Mesothelial cell of epicardium (in vitro differentiated cells): ENCODE measurements at regions not wholly inside any gene's neighbourhood (a gene's known extent, or its start where the extent isn't known, plus 50 kb on each side); places are given as distances from the start of the nearest gene placed in this dataset.
"Not testable (repeated sequence)": the region's sequence is repeated elsewhere in the genome, so short reads cannot be mapped to it uniquely, and the experiment has no call there.

Source experiments
- DNase-seq, 2 experiments: peaks; one replicate each; pipeline ENCODE4 v3.0.0; 2021; ENCODE audit warnings: low spot score in 2 of 2; ENCODE audit not compliant: unreplicated experiment in 2 of 2
- H3K27ac Mint-ChIP-seq: 2 replicates; pipeline ENCODE4 v1.8.0; 2021; ENCODE audit warnings: mixed read lengths
- H3K27me3 Mint-ChIP-seq: 2 replicates; pipeline ENCODE4 v1.8.0; 2021; ENCODE audit warnings: low read depth, mixed read lengths
- H3K36me3 Mint-ChIP-seq: 2 replicates; pipeline ENCODE4 v1.8.0; 2021; ENCODE audit warnings: mixed read lengths
- H3K4me1 Mint-ChIP-seq: 2 replicates; pipeline ENCODE4 v1.8.0; 2021; ENCODE audit warnings: mixed read lengths
- H3K4me3 Mint-ChIP-seq: 2 replicates; pipeline ENCODE4 v1.8.0; 2021; ENCODE audit warnings: mild to moderate bottlenecking, moderate library complexity, mixed read lengths
- H3K9me3 Mint-ChIP-seq: 2 replicates; pipeline ENCODE4 v1.8.0; 2021; ENCODE audit warnings: mixed read lengths
- TF ChIP-seq, protein P1 (sequence below): fragments of 200-600 bp; sonication (generic); IDR thresholded peaks from one replicate; pipeline ENCODE4 v1.5.0; 2021; ENCODE audit warnings: antibody characterized with exemption; ENCODE audit not compliant: unreplicated experiment

- no peak overlapping the region for H3K4me3 Mint-ChIP-seq
- H3K36me3 Mint-ChIP-seq = no peaks in the 10 kb centered on the region
- no peaks in the 10 kb centered on the region for H3K27me3 Mint-ChIP-seq
- H3K27ac Mint-ChIP-seq = no peak overlapping the region
- TF ChIP-seq, protein P1, sequence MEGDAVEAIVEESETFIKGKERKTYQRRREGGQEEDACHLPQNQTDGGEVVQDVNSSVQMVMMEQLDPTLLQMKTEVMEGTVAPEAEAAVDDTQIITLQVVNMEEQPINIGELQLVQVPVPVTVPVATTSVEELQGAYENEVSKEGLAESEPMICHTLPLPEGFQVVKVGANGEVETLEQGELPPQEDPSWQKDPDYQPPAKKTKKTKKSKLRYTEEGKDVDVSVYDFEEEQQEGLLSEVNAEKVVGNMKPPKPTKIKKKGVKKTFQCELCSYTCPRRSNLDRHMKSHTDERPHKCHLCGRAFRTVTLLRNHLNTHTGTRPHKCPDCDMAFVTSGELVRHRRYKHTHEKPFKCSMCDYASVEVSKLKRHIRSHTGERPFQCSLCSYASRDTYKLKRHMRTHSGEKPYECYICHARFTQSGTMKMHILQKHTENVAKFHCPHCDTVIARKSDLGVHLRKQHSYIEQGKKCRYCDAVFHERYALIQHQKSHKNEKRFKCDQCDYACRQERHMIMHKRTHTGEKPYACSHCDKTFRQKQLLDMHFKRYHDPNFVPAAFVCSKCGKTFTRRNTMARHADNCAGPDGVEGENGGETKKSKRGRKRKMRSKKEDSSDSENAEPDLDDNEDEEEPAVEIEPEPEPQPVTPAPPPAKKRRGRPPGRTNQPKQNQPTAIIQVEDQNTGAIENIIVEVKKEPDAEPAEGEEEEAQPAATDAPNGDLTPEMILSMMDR = no peak
- peaks cover 17% of the 10 kb centered on the region for H3K9me3 Mint-ChIP-seq
- no peak for DNase-seq
- no peaks in the 10 kb centered on the region for H3K4me1 Mint-ChIP-seq
Observed at GRCh38 chr1:79912813-79913212, 906.3 kb upstream of the ADGRL4 start.

GRCh38 chr1:79903321-79903720 is 896.8 kb upstream of the ADGRL4 start:
- TF ChIP-seq, protein P1 = no peak
- no peaks in the 10 kb centered on the region for H3K4me1 Mint-ChIP-seq
- peaks cover 29% of the 10 kb centered on the region for H3K9me3 Mint-ChIP-seq
- H3K27me3 Mint-ChIP-seq = no peaks in the 10 kb centered on the region
- no peaks in the 10 kb centered on the region for H3K36me3 Mint-ChIP-seq
- no peak overlapping the region for H3K27ac Mint-ChIP-seq
- DNase-seq = no peak
- no peak overlapping the region for H3K4me3 Mint-ChIP-seq

DNA sequence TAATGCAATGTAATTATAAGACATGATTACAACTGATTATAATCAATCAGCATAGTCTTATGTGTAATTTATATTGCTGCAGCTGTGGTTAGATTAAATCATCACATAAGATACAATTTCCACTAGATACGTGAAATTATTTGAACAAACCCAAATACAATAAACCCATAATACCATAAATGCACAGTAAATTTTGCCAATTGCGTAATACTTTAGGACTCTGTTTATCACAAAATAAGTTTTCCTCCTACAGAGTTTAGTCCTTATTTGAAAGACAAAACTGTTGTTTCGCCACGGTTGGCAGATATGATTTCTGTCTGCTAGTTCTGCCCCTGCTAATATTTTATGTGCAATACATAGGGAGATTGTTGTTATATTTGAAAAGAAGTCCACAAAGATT is 895.9 kb upstream of the ADGRL4 start:
- DNase-seq = no peak
- no peak overlapping the region for H3K4me3 Mint-ChIP-seq
- no peaks in the 10 kb centered on the region for H3K27me3 Mint-ChIP-seq
- TF ChIP-seq, protein P1 = no peak
- no peaks in the 10 kb centered on the region for H3K4me1 Mint-ChIP-seq
- H3K9me3 Mint-ChIP-seq = peaks cover 29% of the 10 kb centered on the region
- no peak overlapping the region for H3K27ac Mint-ChIP-seq
- H3K36me3 Mint-ChIP-seq = no peaks in the 10 kb centered on the region

- Mint-ChIP-seq H3K4me1 (no peaks in the 10 kb centered on the region), H3K27me3 (no peaks in the 10 kb centered on the region), H3K4me3 (no peak overlapping the region), H3K36me3 (no peaks in the 10 kb centered on the region), H3K9me3 (peaks cover 11% of the 10 kb centered on the region), H3K27ac (no peak overlapping the region)
- TF ChIP-seq, protein P1 = no peak
- DNase-seq = no peak
Observed at GRCh38 chr1:79899914-79900313, 893.4 kb upstream of the ADGRL4 start.

GRCh38 chr1:79896140-79896539 is 889.6 kb upstream of the ADGRL4 start:
- Mint-ChIP-seq H3K36me3 (no peaks in the 10 kb centered on the region), H3K4me1 (no peaks in the 10 kb centered on the region), H3K4me3 (no peak overlapping the region), H3K27ac (no peak overlapping the region), H3K9me3 (peaks cover 18% of the 10 kb centered on the region), H3K27me3 (no peaks in the 10 kb centered on the region)
- TF ChIP-seq, protein P1 = no peak
- no peak for DNase-seq

DNA sequence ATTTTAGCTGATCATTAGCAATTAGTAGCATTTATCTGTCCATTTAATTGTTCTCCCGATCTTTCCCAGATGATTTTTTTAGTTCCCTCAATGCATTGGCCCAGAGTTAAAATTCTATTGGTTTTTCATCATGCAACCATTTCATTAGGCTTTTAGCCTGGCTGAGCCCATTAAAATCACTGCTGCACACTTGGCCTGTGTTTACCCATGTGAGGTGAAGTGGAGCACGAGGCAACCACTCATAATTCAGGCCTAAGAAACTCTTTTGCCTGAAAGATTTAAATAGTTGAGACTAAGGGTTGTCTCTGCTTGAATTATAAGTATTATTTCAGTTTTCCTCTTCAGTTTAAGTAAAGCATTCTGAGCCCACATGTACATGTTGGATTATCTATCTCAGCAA is 889.0 kb upstream of the ADGRL4 start:
- Mint-ChIP-seq H3K27ac (no peak overlapping the region), H3K4me1 (no peaks in the 10 kb centered on the region), H3K36me3 (no peaks in the 10 kb centered on the region), H3K27me3 (no peaks in the 10 kb centered on the region), H3K9me3 (peaks cover 23% of the 10 kb centered on the region), H3K4me3 (no peak overlapping the region)
- TF ChIP-seq, protein P1 = no peak
- DNase-seq = no peak

DNA sequence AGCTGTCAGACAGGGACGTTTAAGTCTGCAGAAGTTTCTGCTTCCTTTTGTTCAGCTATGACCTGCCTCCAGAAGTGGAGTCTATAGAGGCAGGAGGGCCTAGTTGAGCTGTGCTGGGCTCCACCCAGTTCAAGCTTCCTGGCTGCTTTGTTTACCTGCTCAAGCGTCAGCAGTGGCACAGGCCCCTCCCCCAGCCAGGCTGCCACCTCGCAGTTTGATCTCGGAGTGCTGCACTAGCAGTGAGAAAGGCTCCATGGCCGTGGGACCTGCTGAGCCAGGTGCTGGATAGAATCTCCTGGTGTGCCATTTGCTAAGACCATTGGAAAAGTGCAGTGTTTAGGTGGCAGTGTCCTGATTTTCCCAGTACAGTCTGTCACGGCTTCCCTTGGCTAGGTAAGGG is 887.6 kb upstream of the ADGRL4 start:
- not testable (repeated sequence) for H3K4me1 Mint-ChIP-seq, H3K27me3 Mint-ChIP-seq, H3K36me3 Mint-ChIP-seq, H3K4me3 Mint-ChIP-seq, H3K27ac Mint-ChIP-seq, DNase-seq
- H3K9me3 Mint-ChIP-seq = peaks cover 29% of the 10 kb centered on the region
